NCI-H2107 (cell line): ENCODE measurements at regions not wholly inside any gene's neighbourhood (a gene's known extent, or its start where the extent isn't known, plus 50 kb on each side); places are given as distances from the start of the nearest gene placed in this dataset.
"Not testable (repeated sequence)": the region's sequence is repeated elsewhere in the genome, so short reads cannot be mapped to it uniquely, and the experiment has no call there.

Experiments
- DNase-seq: peaks from one replicate; lab custom pipeline; 2025; lab: John Stamatoyannopoulos, UW

GRCh38 chr13:103880146-103880545, 813.9 kb upstream of the SLC10A2 start:
- not testable (repeated sequence) for DNase-seq

- DNase-seq = no peak
Observed at GRCh38 chr13:103878891-103879605, 812.8 kb upstream of the SLC10A2 start.

- no peak for DNase-seq
Observed at GRCh38 chr13:103876571-103876970, 810.4 kb upstream of the SLC10A2 start.

DNA sequence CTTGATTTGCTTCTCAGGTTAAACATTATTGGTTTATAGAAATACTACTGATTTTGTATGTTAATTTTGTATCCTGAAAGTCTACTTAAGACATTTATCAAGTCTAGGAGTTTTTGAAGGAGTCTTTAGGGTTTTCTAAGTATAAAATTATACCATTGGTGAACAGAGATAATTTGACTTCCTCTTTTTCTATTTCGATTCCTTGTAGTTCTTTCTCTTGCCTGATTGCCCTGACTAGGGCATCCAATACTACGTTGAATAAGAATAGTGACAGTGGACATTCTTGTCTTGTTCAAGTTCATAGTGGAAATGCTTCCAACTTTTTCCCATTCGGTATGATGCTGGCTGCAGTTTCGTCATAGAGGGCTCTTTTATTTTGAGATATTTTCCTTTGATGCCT, 807.5 kb upstream of the SLC10A2 start:
- DNase-seq = no peak

DNA sequence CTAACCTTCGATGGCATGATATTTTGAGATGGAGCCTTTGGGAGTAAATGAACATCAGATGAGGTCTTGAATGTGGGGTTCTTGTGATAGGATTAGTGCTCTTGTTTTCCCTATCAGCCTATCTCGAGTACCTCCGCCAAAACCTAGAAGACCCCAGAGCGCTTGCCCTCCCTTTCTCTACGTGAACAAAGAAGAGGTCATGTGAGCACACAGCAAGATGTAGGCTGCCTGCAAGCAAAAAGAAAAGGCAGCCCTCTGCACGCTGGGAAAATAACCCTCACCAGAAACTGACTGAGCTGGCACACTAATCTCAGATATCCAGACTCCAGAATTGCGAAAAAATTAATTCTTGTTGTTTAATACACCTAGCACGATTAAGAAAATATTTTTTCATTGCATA, 799.8 kb upstream of the SLC10A2 start:
- no peak for DNase-seq

DNA sequence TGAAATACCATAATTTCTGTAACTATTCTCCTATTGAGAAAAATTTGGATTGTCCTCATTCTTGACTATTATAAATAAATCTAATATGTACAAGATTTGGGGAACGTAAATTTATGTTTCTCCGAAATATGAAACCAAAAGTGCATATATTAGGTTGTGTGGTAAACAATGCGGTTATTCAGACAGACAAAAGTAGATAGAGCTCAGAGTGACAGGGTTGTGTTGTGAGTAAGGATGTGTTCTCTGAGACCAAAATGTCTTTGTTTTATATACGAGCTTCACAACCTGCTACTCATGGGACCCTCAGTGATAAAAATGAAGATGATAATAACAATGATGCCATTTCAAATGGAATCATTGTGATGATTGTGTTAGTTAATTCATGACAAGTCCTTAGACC, 796.3 kb upstream of the SLC10A2 start:
- no peak for DNase-seq

DNA sequence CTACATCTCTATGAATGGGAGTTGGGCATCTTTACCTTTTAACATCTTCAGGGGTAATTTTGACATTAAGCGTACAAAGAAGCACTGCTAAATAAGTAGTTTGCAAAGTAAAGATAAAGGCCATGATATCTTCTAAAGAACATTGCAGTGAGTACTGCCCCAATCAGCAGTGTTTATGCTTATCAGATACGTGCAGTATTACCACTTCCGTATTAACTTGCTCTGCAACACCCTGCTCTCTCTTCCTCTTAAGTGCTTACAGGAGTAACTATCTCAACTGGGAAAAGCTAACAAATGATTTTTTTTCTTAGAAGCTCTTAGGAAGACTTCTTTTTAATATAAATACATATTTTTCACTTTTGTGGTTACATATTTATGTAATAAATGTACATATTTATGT, 793.7 kb upstream of the SLC10A2 start:
- no peak for DNase-seq

DNA sequence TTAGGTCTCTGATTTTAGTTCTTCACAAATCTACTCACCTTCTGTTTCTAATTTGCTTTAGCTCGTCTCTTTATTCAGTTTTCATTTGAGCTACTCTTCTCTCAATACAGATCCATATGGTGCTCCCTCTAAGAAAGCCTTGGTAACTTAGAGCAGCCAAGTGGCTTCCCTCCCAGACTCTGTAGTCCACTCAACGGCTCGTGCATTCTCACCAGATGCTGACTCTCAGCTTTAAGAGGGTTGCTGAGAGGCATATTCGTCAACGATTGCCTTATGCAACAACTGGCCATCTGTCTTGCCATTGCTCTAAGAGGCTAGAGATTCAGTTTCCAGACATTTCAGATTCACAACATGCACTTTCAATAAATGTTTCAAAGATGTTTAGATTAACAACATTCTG, 785.8 kb upstream of the SLC10A2 start:
- no peak for DNase-seq

DNA sequence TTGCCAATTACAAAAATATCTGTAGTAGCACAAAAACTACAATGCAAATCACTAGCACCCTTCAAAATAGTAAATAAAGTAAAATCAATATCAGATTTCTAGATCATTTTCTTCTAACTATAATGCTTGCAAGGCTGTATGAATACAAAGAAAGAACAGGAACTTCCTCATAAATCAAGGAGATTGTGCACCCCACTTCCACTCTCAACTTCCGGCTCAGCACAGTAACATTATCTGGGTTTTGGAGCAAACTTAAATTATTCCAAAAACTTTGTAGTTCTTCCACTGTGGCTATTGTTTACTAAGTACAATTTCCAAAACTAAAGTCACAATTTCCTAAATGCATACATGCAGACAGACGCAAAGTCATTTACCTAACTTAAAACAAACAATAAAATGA, 778.3 kb upstream of the SLC10A2 start:
- no peak for DNase-seq

DNA sequence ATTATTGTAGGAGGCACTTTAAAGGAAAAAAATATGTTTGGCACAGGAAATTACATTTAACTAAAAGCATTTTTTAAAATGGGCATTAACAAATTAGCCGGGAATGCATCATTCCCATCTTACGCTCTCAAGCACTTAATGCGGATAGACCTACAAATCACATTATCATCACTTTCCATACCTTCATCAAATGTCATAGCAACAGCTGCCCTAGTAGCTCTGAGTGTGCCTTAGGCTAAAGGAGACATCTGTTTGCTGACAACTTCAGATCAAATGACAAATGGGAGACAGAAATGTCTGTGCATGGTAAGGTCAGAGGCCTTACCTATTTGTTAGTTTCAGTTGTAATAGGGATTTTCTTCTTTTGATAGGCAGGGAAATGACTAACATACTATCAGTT, 773.2 kb upstream of the SLC10A2 start:
- no peak for DNase-seq

GRCh38 chr13:103835052-103835451, 768.8 kb upstream of the SLC10A2 start:
- no peak for DNase-seq

GRCh38 chr13:103833294-103833852, 767.2 kb upstream of the SLC10A2 start:
- no peak for DNase-seq

DNA sequence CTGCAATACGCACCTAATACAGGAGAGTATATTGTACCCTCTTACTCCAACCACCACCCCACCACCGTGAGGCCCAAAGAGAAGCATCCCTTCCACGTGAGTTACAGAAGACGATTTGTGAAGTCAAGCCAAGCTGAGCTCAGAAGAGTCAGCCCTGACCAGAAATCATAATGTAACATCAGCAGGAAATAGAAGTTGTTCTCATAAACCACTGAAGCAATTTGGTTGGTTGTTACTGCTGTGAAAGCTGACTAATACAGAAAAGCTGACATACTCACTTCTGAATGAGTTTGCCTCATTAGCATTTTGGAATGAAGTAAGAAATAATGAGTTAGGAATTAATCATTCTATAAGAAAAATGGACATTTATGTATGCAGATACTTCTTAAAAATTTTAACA, 749.4 kb upstream of the SLC10A2 start:
- no peak for DNase-seq

- no peak for DNase-seq
Observed at GRCh38 chr13:103812971-103813370, 746.8 kb upstream of the SLC10A2 start.

- no peak for DNase-seq
Observed at GRCh38 chr13:103812558-103812957, 746.3 kb upstream of the SLC10A2 start.

DNA sequence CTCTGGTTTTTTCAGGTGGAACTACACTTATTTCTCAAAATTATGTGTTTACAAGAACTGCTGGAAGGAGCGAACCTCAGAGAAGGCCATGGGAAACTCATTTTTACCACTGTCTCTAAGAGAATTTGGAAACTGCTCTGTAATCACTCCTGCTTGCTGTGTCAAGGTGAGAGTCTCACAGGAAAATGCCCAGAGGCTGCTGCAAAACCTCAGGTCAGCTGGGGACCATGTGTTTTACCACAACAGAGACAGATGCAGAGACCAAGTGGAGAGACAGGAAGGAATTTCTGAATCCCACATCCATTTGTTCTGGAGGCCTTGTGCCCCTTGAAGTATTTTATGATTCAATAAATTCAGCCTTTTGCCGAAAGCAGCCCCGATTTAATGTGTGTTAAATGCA, 743.8 kb upstream of the SLC10A2 start:
- DNase-seq = no peak

DNA sequence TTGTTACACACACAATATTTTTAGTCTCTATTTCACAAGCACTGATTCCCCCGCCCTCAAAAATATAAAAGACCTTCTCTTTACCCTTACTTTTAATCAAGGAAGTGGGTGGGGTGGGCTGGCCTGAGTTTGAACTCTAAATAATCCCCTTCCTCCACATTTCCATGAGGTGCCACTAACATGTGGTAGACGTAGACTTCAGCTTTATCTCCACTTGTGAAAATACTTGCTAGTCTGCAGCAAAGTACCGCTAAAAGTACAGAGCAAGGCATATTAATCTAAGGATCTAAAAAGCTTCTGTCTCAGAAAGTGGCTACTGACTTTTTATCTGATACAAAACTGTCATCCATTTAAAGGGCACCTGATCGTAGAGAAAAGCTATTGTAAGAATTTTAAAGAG, 739.6 kb upstream of the SLC10A2 start:
- DNase-seq = no peak

GRCh38 chr13:103803349-103803748, 737.1 kb upstream of the SLC10A2 start:
- DNase-seq = no peak

GRCh38 chr13:103799028-103799427, 732.8 kb upstream of the SLC10A2 start:
- no peak for DNase-seq

GRCh38 chr13:103795892-103796478, 729.8 kb upstream of the SLC10A2 start:
- no peak for DNase-seq

DNA sequence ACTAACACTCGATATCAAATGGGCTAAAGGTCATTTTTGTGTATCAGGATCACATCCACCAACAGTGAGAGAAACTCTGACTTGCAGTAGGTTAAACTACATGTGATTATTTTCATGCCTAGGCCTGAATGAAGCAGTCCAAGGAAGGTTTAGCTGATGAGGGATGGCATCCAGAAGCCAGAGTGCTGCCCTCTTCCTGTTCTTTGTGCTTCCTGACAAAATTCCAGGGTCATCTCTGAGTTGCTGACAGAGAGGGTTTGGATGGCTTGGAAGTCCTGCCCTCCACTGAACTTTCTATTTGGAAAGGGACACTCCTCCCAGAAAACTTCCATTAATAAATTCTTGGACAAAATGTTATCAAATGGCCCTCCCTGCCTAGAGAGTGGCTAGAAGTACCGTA, 728.3 kb upstream of the SLC10A2 start:
- DNase-seq = no peak

- no peak for DNase-seq
Observed at GRCh38 chr13:103788061-103788652, 721.9 kb upstream of the SLC10A2 start.

DNA sequence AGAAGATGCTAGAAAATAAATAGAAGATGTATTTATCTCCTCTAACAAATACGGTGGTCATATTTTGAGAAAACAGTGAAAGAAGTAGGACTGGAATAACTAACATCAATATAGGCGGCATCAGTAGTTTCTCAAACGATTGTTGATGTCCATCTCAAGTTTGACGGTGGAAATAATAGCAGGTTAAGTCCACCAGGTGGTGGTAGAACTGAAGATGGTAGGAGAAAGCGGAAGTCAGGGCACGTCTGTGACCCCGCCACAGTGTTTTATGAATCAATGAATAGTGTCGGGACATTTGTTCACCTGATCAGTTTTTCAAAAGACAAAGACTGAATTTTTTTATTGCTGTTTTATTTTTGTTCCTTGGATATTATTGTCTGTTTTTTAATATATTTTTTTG, 706.4 kb upstream of the SLC10A2 start:
- no peak for DNase-seq
